Uterus (tissue), 3 donors: ENCODE measurements at regions not wholly inside any gene's neighbourhood (a gene's known extent, or its start where the extent isn't known, plus 50 kb on each side); places are given as distances from the start of the nearest gene placed in this dataset.

Source experiments
- DNase-seq, 2 donors: peaks; one replicate each; pipeline ENCODE4 v3.0.0-alpha.2; 2019 to 2020
- H3K27ac ChIP-seq, 2 donors: fragments of 200-600 bp; sonication (generic); 1 replicate in 1 of 2; 2 replicates in 1 of 2; pipeline ENCODE4 v1.5.1; 2016 to 2018
- H3K27me3 ChIP-seq, 2 donors: fragments of 200-600 bp; sonication (generic); one replicate each; pipeline ENCODE4 v1.5.1; 2018 to 2019; ENCODE audit warnings: control low read depth in 1 of 2
- H3K36me3 ChIP-seq, 2 donors: fragments of 200-600 bp; sonication (generic); one replicate each; pipeline ENCODE4 v1.5.1; 2019; ENCODE audit warnings: control low read depth in 1 of 2
- H3K4me1 ChIP-seq, 2 donors: fragments of 200-600 bp; sonication (generic); one replicate each; pipeline ENCODE4 v1.5.1; 2018 to 2019; ENCODE audit warnings: control low read depth in 1 of 2
- H3K4me3 ChIP-seq, 2 donors: fragments of 200-600 bp; sonication (generic); 1 replicate in 1 of 2; 2 replicates in 1 of 2; pipeline ENCODE4 v1.5.1; 2018 to 2019; ENCODE audit warnings: mild to moderate bottlenecking in 1 of 2
- H3K9me3 ChIP-seq, 2 donors: fragments of 200-600 bp; sonication (generic); one replicate each; pipeline ENCODE4 v1.5.1; 2019; ENCODE audit warnings: control low read depth in 1 of 2
- CTCF ChIP-seq, 4 experiments: fragments of 200-600 bp in 2 of 4; fragments of 450-650 bp in 2 of 4; sonication (generic) in 2 of 4; IDR thresholded peaks; one replicate each; pipeline ENCODE4 v1.5.1; 2016 to 2019; ENCODE audit warnings: antibody characterized with exemption in 4 of 4, mild to moderate bottlenecking in 2 of 4, moderate library complexity in 1 of 4
- POLR2A ChIP-seq, 2 donors: fragments of 450-650 bp; IDR thresholded peaks; one replicate each; pipeline ENCODE4 v1.6.1; 2016; ENCODE audit warnings: antibody characterized with exemption in 2 of 2, mild to moderate bottlenecking in 1 of 2, moderate library complexity in 1 of 2
- intact Hi-C: fragments of 100-400 bp; cut with DNase I; formaldehyde crosslinking; loops from one replicate; pipeline ENCODE4 v1.15.1; 2023; ENCODE audit warnings: low total_unique reads
- donor health status: DM: yes; HTN: yes; CAD: no.

GRCh38 chr16:74199066-74199841 lies 97.4 kb upstream of the PSMD7 start:
- Histone ChIP-seq H3K9me3 (no peaks in the 10 kb centered on the region), H3K27ac (no peak overlapping the region), H3K27me3 (no peaks in the 10 kb centered on the region), H3K4me1 (no peaks in the 10 kb centered on the region), H3K4me3 (no peak overlapping the region), H3K36me3 (no peaks in the 10 kb centered on the region)
- DNase-seq: no peak
- TF ChIP-seq POLR2A (IDR thresholded peaks at IDR 0.05) (no peak), CTCF (IDR thresholded peaks at IDR 0.05) (no peak)
- intact Hi-C loops: no loop called here

GRCh38 chr16:74192281-74192797 lies 104.3 kb upstream of the PSMD7 start:
- Histone ChIP-seq H3K36me3 (no peaks in the 10 kb centered on the region), H3K27ac (no peak overlapping the region), H3K4me1 (no peaks in the 10 kb centered on the region), H3K9me3 (no peaks in the 10 kb centered on the region), H3K4me3 (no peak overlapping the region), H3K27me3 (no peaks in the 10 kb centered on the region)
- intact Hi-C loops: no loop called here
- no peak for DNase-seq
- TF ChIP-seq POLR2A (IDR thresholded peaks at IDR 0.05) (no peak), CTCF (IDR thresholded peaks at IDR 0.05) (no peak)

GRCh38 chr16:74190292-74190691 lies 106.3 kb upstream of the PSMD7 start:
- Histone ChIP-seq H3K9me3 (no peaks in the 10 kb centered on the region), H3K4me3 (no peak overlapping the region), H3K4me1 (no peaks in the 10 kb centered on the region), H3K27ac (no peak overlapping the region), H3K36me3 (no peaks in the 10 kb centered on the region), H3K27me3 (no peaks in the 10 kb centered on the region)
- intact Hi-C loops: no loop called here
- no peak for TF ChIP-seq POLR2A (IDR thresholded peaks at IDR 0.05)
- no peak for TF ChIP-seq CTCF (IDR thresholded peaks at IDR 0.05)
- DNase-seq: no peak

- no peaks in the 10 kb centered on the region for H3K27me3 ChIP-seq
- DNase-seq: no peak
- no peaks in the 10 kb centered on the region for H3K4me1 ChIP-seq
- TF ChIP-seq CTCF (IDR thresholded peaks at IDR 0.05): no peak
- TF ChIP-seq POLR2A (IDR thresholded peaks at IDR 0.05): no peak
- H3K36me3 ChIP-seq: no peaks in the 10 kb centered on the region
- no peak overlapping the region for H3K4me3 ChIP-seq
- H3K9me3 ChIP-seq: no peaks in the 10 kb centered on the region
- intact Hi-C loops: no loop called here
- no peak overlapping the region for H3K27ac ChIP-seq
Measured at GRCh38 chr16:74188856-74189255, 107.8 kb upstream of the PSMD7 start.

GRCh38 chr16:74186561-74186971 lies 110.0 kb upstream of the PSMD7 start:
- no peaks in the 10 kb centered on the region for H3K36me3 ChIP-seq
- no peak overlapping the region for H3K4me3 ChIP-seq
- H3K9me3 ChIP-seq: no peaks in the 10 kb centered on the region
- intact Hi-C loops: no loop called here
- DNase-seq: no peak
- H3K27me3 ChIP-seq: no peaks in the 10 kb centered on the region
- no peaks in the 10 kb centered on the region for H3K4me1 ChIP-seq
- TF ChIP-seq POLR2A (IDR thresholded peaks at IDR 0.05) (no peak), CTCF (IDR thresholded peaks at IDR 0.05) (no peak)
- no peak overlapping the region for H3K27ac ChIP-seq
